GM19452 (cell line): ENCODE measurements at regions not wholly inside any gene's neighbourhood (a gene's known extent, or its start where the extent isn't known, plus 50 kb on each side); places are given as distances from the start of the nearest gene placed in this dataset.

Experiments used
- ATAC-seq: cut with Tn5 transposase; IDR thresholded peaks from one replicate; pipeline ENCODE4 v1.9.1; 2021; ENCODE audit not compliant: unreplicated experiment

DNA sequence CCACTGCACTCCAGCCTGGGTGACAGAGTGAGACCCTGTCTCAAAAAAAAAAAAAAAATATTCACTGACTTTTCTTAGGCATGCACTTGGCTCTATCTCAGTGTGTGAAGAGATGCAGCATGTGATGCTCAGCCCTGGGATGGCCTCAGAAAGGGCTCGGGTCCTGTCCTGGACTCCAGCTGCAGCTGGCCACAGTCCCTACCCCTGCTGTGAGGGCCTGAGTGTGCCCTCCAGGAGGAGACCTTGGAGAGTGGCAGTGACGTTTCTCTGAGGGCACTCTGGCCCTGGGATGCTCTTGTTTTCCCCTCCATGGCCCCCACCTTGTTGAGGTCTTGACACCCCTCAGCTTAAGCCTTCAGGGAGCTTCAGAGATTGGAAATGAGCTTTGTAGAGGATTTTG lies 81.9 kb upstream of the POU3F1 start:
- no peak for ATAC-seq

DNA sequence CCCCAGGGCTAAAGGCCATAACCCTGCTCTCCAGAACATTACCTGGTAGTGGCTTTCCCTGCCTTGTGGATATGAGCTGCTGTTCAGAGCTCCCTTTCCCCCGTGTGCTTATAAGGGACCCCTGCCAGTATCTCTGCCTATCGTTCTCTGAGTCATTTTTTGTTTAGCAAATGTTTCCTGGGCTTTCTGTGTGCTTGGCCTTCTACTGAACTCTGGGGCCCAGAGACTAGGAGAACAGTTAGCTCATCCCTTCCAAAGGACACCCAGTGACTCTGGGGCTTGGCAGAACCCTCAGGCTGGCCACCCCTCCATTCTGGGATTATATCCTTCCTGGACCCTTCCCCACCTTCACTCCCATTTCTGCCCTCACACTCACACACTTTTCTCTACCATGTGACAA lies 80.8 kb upstream of the POU3F1 start:
- ATAC-seq, result no peak

GRCh38 chr1:38126970-38127369 lies 80.4 kb upstream of the POU3F1 start:
- ATAC-seq, result no peak

DNA sequence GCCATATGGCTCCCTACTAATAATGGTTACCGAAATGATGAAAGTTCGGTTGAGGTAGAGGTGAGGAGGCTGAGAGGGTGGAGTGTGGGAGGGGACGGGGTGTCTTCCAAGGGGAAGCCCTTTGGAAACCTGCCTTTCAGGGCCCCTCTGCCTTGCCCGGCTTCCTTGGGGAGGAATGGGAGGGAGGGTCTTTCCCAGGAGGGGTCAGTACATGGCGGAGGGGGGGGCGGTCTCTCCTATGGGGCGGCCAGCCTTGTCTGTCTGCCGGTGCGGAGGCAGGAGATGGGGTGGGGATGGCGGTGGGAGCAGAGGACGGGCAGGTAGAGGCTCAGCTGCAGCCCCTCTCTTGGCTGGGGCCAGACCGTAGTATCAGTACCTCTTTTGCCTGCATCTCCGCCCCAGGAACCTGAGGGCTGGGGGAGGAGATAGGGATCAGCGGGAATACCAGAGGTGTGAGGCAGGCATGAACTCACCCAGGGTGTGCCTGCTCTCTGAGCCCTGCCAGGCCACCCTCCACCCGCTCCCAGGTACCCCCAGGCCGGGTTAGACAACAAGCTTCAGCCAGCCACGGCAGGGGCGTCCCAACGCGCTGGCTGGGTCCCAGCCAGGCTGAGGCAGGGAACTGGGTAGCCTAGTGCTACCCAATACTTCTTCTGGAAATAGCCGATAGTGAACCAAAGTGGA lies 79.4 kb upstream of the POU3F1 start:
- ATAC-seq, result no peak

- no peak for ATAC-seq
Observed at GRCh38 chr1:38125016-38125415, 78.4 kb upstream of the POU3F1 start.

GRCh38 chr1:38123356-38124135 lies 77.0 kb upstream of the POU3F1 start:
- ATAC-seq, result no peak

DNA sequence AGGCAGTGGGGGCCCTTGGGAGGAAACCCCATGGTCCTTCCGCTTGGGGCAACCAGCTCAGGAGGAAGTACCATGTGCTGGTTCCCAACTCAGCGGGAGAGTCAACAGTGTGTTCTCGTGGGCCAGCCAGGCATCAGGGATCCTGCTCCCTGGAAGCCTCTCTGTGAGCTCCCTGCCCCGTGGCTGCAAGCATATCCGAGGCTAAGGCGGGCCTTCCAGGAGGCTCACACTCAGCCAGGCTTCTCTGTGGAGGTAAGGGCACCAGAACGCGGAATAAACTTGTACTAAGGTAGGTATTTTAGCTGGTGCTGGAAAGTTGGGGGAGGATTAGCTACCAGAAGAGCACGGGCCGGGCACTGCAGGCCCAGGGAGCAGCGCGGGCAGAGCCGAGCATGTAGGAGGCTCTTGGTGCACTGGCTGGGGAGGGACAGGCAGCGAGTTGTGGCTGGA lies 74.7 kb upstream of the POU3F1 start:
- no peak for ATAC-seq

DNA sequence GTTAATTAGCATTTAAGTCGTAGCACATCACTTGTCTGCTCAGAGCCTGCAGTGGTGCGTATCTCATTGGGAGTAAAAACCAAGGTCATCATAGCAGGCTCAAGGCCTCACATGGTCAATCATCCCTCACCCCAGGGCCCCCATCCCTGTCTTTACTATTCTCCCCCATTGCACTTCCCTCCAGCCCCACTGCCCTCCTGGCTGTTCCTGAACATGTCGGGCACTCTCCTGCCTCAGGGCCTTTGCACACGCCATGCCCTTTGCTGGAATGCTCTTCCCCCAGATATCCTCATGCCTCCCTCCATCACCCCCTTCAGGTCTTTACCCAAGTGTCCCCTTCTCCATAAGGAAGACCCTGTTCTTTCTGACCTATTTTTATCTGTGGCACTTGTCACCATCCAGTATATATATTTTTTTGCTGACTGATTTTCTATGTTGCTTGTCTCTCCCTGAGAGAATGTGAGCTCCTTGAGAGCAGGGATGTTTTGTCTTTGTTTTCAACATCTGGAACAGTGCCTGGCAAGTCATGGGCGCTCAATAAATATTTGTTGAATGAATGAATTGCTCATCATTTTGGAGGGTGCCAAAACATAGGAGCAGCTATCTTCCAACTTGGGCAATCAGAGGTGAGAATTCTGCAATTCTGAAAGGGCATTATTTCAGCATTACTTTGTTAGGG lies 74.1 kb upstream of the POU3F1 start:
- no peak for ATAC-seq

DNA sequence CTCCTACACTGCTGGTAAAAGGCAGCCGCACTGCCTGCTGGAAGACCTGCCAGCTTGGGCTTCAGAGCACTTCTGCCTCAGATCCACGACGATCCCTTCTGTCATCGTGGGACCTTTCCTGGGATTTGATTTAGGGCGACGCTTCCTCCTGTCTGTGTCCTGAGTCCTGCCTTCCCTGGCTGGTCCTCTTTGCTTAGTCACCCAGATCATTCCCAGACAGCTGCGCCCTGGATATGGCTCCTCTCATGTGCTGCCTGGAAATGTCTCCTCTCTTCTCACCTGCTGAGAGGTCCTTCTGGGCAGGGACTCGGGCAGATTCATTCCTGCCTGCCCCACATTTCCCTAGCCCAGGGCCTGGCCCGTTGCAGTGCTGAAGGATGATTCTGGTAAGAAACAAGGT lies 72.4 kb upstream of the POU3F1 start:
- no peak for ATAC-seq

DNA sequence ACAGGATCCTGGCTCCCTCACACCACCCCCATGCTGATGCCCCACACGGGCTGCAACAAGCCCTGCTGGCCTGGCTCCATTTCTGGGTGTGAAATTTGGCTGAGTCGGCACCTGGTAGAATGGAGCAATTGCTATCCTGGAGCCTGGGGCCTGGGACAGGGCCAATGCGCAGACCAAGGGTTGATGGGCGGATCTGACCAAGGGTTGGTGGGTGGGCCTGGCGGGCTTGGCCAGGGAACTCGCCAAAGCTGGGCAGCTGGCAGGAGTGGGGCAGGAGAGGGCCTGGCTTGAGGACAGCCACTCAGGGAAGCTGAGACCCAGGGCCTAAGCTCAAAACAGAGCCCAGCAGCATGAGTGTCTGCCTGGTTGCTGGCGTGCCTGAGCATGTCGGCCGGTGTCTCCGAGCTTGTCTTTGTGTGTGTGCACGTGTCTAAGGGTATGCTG lies 70.9 kb upstream of the POU3F1 start:
- no peak for ATAC-seq

DNA sequence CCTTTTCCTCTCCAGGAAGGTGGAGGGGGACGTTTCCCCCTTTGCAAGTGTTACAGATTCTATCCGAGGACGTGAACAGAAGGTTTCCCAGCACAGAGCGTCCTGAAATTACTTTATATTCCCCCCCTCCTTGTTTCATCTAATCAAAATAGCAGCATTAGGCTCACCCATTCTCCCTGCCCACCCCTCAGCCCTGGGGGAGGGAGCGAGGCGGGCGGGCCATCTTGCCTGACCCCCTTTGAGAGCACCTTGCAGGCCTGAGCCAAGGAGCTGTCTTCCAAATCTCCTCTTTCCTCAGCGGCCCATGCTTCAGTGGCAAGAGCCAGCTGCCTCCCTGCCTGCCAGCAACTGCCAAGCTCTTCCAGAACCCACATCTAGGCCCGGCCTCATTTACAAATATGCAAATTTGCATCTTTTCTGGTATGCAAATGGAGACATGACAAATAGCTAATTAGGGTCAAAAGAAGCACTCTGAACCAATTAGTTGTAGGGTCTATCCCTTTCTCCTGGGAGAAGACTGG lies 69.1 kb upstream of the POU3F1 start:
- ATAC-seq, result no peak

GRCh38 chr1:38115226-38115625 lies 68.6 kb upstream of the POU3F1 start:
- ATAC-seq, result no peak

DNA sequence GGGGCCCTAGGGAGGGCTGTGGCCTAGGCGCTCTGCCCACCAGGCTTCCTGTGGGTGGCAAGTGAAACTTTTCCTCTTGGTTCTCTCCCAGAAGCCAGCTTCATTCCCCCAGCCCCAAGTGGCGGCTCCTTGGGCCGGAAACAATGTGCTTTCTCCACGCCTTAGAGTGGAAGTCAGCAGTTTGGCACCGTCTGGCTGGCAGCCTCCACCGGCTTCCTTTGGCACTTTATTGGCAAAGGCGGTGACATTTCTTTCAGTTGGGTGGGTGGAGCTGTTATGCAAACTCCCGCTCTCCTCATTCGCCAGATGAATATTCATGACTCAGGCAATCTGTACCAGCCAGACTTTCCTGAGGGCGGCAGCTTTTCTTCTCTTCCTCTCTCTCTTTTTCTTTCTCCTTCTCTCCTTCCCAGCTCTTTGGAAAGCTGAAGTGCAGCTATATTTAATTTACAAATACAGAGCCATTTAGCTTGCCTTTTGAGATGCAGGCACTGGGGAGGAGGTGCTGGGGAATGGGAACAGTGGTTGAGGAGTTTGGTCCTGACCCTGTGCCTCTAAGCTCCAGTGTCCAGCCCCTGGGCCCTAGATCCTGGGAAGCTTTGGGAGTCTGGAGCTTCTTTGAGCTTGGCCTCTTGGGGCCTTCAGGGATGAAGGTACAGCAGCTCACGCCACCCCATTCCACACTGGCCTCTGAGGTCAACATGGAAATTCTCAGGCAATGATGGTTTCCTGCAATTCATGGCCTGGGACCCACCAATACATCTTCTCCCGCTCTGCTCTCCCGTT lies 67.8 kb upstream of the POU3F1 start:
- no peak for ATAC-seq

GRCh38 chr1:38113159-38113666 lies 66.6 kb upstream of the POU3F1 start:
- no peak for ATAC-seq

DNA sequence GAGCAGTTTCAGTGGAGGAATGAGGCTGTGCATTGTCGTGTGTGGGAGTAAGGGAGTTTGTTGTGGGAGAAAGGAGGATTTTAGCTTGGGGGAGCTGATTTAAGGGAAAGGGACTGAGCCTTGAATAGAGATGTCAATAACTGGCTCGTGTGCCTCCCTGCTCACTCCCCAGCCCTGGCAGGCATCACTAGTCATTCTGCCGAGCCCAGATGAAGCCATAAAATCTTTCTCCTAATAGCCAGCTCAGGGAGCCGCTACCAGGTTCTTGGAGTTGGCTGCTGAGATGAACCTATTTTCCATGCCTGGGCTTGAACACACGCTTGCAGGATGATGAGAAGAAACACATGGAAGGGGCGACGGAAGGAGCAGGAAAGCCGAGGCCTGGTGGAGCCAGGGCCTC lies 65.0 kb upstream of the POU3F1 start:
- no peak for ATAC-seq

GRCh38 chr1:38105267-38105666 lies 58.7 kb upstream of the POU3F1 start:
- ATAC-seq, result no peak

DNA sequence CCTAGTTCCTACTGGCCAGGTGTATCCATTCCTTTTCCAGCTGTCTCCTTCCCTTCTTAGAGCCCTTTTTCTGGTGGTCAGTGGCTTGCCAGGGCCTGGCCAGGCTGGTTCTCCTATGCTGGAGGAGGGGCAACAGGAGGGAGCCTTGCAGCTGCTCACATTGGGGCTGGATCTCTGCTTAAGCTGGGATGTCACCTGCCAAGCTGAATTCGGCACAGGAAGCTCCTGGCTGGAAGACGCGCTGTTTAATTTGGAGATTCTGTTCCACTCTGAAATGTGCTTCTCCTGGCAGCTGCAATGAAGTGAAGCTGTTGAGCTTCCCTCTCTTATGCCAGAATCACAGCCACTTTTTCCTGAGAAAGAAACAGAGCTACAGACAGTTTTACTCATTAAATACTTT lies 56.0 kb upstream of the POU3F1 start:
- no peak for ATAC-seq

- ATAC-seq, result no peak
Observed at GRCh38 chr1:38101037-38101785, 54.6 kb upstream of the POU3F1 start.

DNA sequence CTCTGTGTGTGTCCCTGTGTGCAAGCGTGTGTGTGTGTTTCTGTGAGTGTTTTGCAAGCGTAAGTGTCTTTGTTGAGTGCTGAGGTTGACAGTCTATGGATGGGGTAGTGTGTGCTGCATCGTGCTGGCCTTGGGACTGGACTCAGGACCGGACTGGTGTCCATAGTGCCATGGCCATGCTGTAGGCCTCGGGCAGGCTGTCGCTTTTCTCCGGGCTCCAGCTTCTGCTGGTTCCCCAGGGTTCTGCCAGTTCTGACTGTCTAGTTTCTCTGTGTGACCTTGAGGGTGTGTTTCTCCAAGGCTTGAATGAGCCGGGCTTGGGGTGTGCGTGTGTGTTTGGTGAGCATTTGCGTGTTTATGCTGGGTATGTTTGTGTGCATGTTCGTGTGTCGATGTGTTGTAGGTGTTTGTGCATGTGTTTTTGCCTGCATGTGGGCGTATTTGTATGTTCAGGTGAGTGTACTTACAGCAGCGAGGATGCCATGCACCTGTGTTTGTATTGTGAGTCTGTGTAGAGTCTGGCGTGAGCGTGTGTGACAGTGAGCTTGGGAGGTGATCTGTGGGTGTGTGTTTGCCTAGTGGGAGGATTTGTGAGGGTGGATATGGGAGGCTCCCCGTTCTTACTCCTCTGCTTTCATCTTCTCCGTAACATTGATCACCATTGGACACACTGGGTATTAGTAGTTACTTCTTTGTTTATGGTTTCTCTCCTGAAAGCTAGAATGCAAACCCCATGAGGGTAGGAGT lies 51.7 kb upstream of the POU3F1 start:
- ATAC-seq, result no peak
